Activated CD8-positive, alpha-beta memory T cell treated with anti-CD3 and anti-CD28 coated beads, Interleukin-2, amount 50 U/mL, for 24 hours (primary cell): ENCODE measurements at regions not wholly inside any gene's neighbourhood (a gene's known extent, or its start where the extent isn't known, plus 50 kb on each side); places are given as distances from the start of the nearest gene placed in this dataset.
"Not testable (repeated sequence)": the region's sequence is repeated elsewhere in the genome, so short reads cannot be mapped to it uniquely, and the experiment has no call there.

Source experiments
- DNase-seq: peaks from one replicate; pipeline ENCODE4 v3.0.0-alpha.2; 2020; ENCODE audit errors: extremely low read depth

GRCh38 chr9:78967596-78968217 is 604.1 kb upstream of the TLE4 start:
- DNase-seq, result no peak

DNA sequence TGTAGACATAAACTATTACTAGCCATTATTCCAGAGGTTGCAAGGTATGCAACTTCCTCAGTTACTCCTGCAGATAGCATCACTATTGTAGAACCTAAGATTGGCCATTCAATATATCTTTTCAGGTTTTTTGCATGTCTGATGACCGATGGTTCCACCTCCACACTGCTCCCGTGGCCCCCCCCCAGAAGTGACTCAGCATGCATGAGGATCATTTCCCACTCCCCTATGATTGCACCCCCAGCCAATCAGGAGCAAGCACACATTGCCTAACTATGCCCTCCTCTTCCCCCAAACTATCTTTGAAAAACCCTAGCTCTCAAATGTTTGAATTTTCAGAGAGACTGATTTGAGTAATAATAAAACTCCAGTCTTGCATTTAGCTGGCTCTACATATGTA is 601.4 kb upstream of the TLE4 start:
- no peak for DNase-seq

- no peak for DNase-seq
Observed at GRCh38 chr9:78971540-78971939, 600.2 kb upstream of the TLE4 start.

DNA sequence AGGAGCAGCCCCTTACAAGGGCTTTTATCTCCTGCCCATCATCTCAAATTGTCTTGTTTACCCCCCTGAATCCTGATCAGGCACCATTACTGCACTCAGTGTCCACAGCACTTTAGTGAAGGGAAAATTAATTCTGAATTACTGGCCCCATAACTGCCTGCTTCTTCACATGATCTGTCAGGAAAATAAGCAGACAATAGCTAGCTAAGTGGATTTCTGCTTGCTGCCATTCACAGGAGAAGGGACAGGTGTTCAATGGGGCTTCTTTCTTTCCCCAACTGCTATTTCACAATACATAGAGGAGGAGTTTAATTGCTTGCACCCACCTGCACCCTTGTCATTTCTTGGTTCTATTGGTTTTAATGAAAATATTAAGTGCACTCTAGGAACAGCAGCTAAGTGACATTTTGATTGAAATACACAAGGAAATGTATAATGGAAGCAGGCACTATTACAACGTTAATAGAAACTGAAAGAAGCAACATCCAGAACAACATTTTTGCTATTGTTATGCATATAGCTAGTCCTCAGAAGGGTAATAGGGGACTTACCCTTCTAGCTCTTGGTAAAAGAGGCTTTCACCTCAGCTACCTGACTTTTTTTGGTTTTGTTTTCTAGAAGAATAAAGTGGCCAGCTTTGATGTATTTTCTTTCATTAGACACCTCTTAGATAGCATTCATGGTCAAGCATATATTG is 599.3 kb upstream of the TLE4 start:
- no peak for DNase-seq

- no peak for DNase-seq
Observed at GRCh38 chr9:78973907-78974306, 597.9 kb upstream of the TLE4 start.

- no peak for DNase-seq
Observed at GRCh38 chr9:78982849-78983248, 588.9 kb upstream of the TLE4 start.

- DNase-seq, result no peak
Observed at GRCh38 chr9:78985084-78985738, 586.6 kb upstream of the TLE4 start.

DNA sequence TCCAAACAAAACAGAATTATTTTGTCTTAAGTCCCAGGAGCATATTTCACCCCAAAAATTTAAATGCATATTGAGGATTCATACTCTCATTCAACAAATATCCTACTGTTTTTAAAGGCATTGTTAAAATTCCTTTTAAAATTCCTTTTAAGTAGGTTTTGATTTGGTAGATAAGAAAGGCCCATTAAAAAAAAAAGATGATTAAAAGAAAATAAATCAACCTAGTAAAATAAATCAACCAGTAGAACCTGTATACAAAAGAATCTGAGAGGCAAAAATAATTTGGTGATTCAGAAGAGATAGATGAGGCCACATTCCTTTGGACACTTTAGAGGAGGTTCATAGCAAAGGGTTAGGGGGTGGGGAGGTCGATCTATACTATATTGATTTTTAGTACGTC is 585.3 kb upstream of the TLE4 start:
- DNase-seq, result no peak

- no peak for DNase-seq
Observed at GRCh38 chr9:78989031-78989658, 582.6 kb upstream of the TLE4 start.

DNA sequence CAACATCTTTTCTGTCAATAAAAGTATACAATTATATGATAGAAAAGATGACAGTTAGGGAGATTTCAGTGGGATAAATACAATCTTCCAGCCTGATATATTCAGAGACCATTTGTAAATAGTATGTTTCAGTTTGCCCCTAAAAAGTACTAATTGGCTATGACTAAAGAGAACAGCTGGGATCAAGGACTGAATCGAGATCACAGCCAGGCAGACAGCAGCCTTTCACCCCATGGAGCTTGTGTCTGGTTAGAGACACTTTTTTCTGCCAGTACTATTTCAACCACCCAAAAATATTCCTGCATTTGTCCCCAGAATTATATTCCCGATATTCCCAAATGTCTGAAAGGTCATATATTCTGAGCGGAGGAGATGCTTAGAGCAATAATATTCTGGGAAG is 577.3 kb upstream of the TLE4 start:
- no peak for DNase-seq

GRCh38 chr9:78994974-78995373 is 576.8 kb upstream of the TLE4 start:
- not testable (repeated sequence) for DNase-seq

GRCh38 chr9:78997296-78997695 is 574.5 kb upstream of the TLE4 start:
- DNase-seq, result no peak

DNA sequence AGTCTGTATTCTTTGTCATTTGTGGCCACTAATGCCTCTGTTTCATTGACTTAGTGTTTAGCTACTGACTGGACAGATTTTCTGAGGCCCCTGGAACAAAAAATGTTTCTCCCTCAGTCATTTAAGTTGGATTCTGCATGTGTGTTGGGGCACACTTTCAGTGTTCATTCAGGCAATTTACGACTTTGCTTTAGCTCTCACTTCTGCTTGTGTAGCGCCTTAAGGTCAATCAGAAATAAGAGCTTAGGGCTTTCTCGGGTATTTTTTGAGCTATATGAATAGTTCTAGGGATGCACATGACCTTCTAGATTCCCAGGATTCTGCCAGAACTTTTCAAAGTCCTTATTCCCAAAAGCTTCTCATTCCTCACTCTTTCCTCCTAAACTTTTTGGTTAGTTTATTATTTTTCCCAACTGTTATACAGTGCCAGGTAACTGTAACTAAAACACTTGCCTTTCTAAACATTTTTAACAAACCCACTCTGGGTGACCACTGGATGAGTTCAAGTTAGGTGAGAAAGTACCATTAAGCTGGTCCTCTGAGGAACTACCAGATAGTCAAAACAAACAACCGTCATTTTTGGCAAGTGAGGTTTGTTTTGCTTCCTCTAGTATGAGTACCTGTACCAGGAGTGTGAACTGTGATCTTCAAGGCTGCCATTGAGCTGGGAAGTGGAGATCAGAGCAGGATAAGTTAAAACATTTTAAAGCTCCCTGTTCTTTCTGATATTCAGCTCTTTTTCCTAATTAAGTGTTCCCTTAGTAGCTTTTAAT is 571.3 kb upstream of the TLE4 start:
- DNase-seq, result no peak

DNA sequence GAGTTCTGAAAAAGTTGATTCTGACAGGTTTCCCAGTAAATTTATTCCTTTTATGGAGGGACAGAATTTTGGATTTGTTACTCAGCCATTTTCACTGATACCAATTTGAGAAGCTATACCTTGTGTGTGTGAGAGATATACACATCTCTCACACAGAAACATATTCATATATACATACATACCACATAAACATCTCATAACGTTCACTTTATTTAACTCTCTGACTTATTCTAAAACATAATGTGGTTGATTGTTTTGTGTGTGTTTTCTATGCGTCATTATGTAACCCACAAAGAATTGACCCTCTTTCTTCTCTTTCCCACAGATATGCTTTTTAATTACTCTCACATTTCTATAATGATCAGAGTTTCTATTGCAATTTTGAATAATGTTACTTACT is 570.8 kb upstream of the TLE4 start:
- no peak for DNase-seq

GRCh38 chr9:79003514-79003913 is 568.3 kb upstream of the TLE4 start:
- DNase-seq, result no peak

- no peak for DNase-seq
Observed at GRCh38 chr9:79004032-79004431, 567.7 kb upstream of the TLE4 start.

DNA sequence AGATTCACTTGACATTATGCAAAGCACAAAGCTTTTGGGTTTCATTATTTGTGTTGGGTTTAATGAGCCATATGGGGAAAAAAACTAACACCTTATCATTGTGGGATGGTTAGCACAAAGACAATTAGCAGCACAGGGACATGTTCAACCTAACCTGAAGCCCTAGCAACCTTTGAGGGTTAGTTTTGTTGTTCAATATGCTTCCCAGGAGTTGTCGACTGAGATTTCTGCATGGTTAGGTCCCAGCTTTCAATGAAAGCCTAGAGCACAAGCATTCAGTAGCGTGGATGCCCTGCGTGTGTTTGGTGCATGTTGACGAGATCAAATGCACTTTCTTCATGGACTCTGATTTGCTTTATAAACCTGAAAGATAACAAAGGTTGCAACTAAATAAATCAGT is 565.2 kb upstream of the TLE4 start:
- no peak for DNase-seq

DNA sequence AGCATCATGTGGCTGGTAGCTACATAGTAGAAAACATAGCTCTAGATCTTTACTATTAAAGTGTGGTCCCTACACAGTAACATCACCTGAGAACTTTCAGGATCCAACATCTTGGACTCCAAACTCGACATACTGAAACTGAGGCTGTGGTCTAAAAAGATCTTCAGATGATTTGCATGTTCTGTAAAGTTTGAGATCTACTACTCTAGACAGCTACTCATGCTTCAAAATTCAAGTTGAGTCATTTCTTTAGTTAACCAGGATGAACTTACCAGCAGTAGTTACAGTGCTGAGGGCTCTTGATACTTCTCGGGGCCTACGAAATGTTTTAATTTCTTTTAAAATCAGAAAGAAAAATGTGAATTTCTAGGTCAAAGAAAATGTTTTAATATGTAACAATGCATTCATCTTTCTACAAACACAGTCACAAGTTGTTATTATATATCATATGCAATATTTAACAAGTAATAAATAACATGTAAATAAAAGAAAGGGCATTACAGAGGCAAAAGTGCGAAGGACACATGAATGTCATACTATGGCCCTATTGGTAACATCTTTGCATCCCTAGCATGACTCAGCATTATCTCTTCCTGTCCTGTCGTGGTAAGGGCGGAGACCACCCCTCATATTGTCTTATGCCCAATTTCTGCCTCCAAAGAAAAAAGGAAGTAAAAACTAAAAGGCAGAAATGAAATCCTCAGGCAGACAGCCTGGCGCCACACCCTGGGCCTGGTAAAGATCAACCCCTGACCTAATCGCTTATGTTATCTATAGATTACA is 563.9 kb upstream of the TLE4 start:
- DNase-seq, result no peak

GRCh38 chr9:79008916-79009315 is 562.8 kb upstream of the TLE4 start:
- no peak for DNase-seq

DNA sequence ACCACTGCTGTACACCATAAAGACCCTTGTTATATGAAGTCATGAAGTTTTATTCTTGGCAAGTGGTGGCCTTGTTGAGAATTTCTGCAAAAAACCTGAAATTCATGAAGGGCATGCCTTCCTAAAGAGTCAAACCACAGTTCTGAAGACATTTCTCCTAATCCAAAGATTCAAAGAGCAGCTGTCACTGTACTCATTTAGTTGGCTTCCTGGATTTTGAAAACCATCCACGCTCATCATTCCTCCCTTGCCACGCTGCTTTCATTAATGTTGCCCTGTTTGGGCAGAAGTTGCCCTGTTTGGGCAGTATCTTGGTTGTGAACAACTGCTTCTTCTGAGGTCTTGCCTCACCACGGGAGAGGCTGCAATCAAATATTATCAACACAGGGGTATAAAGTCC is 560.3 kb upstream of the TLE4 start:
- no peak for DNase-seq

DNA sequence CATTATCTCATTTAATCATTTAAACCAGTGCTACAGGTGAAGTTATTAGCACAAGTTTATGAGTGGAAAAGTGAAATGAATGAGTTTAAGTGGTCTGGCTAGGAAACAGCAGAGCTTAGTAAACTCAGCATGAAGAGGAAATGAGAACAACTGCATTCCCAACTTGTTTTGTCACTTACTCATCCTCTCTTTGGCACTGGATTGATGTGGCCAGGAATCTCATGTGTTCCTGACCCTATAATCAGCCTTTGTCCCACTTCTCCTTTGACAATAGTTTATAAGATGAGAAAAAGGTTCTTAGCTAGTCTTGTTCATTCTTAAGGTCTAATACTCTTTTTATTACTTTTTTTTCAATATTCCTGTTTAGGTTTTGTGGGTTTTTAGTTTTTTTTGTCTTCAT is 559.2 kb upstream of the TLE4 start:
- no peak for DNase-seq
